WTC11 (cell line): ENCODE measurements at regions not wholly inside any gene's neighbourhood (a gene's known extent, or its start where the extent isn't known, plus 50 kb on each side); places are given as distances from the start of the nearest gene placed in this dataset.

Source experiments
- ATAC-seq: fragments of 200-7000 bp; cut with Tn5 transposase; 2 replicates; pipeline ENCODE4 v1.10.0; 2021; ENCODE audit warnings: mild to moderate bottlenecking, moderate library complexity
- CTCF ChIA-PET: fragments of 300-600 bp; sonication (Branson Sonifier 250); formaldehyde crosslinking; loops from one replicate; lab custom pipeline; 2021; ENCODE audit warnings: antibody characterized with exemption; lab: Charles Lee
- POLR2A ChIA-PET: fragments of 350-600 bp; sonication (Branson Sonifier 250); formaldehyde crosslinking; loops from one replicate; lab custom pipeline; 2021; ENCODE audit warnings: antibody characterized with exemption; lab: Charles Lee
- DNase-seq: peaks from one replicate; pipeline ENCODE4 v3.0.0; 2021; ENCODE audit warnings: low spot score
- H3K27ac Mint-ChIP-seq: 2 replicates; pipeline ENCODE4 v1.8.0; 2021; ENCODE audit warnings: mixed read lengths
- H3K27me3 Mint-ChIP-seq: 2 replicates; pipeline ENCODE4 v1.8.0; 2021; ENCODE audit warnings: low read depth, mild to moderate bottlenecking, moderate library complexity, mixed read lengths
- H3K36me3 Mint-ChIP-seq: 2 replicates; pipeline ENCODE4 v1.8.0; 2021; ENCODE audit warnings: mixed read lengths
- H3K4me1 Mint-ChIP-seq: 2 replicates; pipeline ENCODE4 v1.8.0; 2022; ENCODE audit warnings: mixed read lengths
- H3K4me3 Mint-ChIP-seq: 2 replicates; pipeline ENCODE4 v1.8.0; 2021; ENCODE audit warnings: mild to moderate bottlenecking, moderate library complexity, mixed read lengths
- H3K9me3 Mint-ChIP-seq: 2 replicates; pipeline ENCODE4 v1.8.0; 2021; ENCODE audit warnings: mixed read lengths
- ATF1 ChIP-seq: sonication (generic); formaldehyde crosslinking; IDR thresholded peaks from 2 replicates; pipeline ENCODE4 v1.8.1; 2023; ENCODE audit warnings: mild to moderate bottlenecking, moderate library complexity, missing genetic modification reagents
- ATF6 ChIP-seq: sonication (generic); formaldehyde crosslinking; IDR thresholded peaks from 2 replicates; pipeline ENCODE4 v1.8.1; 2023; ENCODE audit warnings: mild to moderate bottlenecking, missing genetic modification reagents
- CTCF ChIP-seq: fragments of 200-600 bp; IDR thresholded peaks from 2 replicates; pipeline ENCODE4 v1.8.0; 2022; ENCODE audit warnings: antibody characterized with exemption
- ERG ChIP-seq: fragments of 250-450 bp; sonication (Bioruptor Pico); IDR thresholded peaks from 2 replicates; pipeline ENCODE4 v1.8.0; 2021; ENCODE audit warnings: mild to moderate bottlenecking
- GTF2I ChIP-seq: fragments of 250-450 bp; sonication (Bioruptor Pico); conservative IDR thresholded peaks from 2 replicates; pipeline ENCODE4 v1.4.0; 2021; ENCODE audit warnings: mild to moderate bottlenecking
- HMGXB4 ChIP-seq: sonication (generic); formaldehyde crosslinking; IDR thresholded peaks from 2 replicates; pipeline ENCODE4 v1.8.1; 2023; ENCODE audit warnings: mild to moderate bottlenecking, moderate library complexity, missing genetic modification reagents
- MXD4 ChIP-seq: fragments of 250-450 bp; sonication (Bioruptor Pico); IDR thresholded peaks from 2 replicates; pipeline ENCODE4 v1.8.0; 2021; ENCODE audit warnings: mild to moderate bottlenecking, moderate library complexity, borderline replicate concordance
- NFYB ChIP-seq: sonication (generic); formaldehyde crosslinking; conservative IDR thresholded peaks from 2 replicates; pipeline ENCODE4 v1.8.0; 2022; ENCODE audit warnings: low read depth, missing genetic modification reagents
- PRRX2 ChIP-seq: fragments of 250-450 bp; sonication (Bioruptor Pico); IDR thresholded peaks from 2 replicates; pipeline ENCODE4 v1.8.0; 2021; ENCODE audit warnings: mild to moderate bottlenecking
- RORB ChIP-seq: fragments of 250-450 bp; sonication (Bioruptor Pico); IDR thresholded peaks from 2 replicates; pipeline ENCODE4 v1.9.0; 2021; ENCODE audit warnings: mild to moderate bottlenecking
- SP1 ChIP-seq: sonication (generic); formaldehyde crosslinking; conservative IDR thresholded peaks from 2 replicates; pipeline ENCODE4 v1.8.1; 2022; ENCODE audit warnings: missing genetic modification reagents
- TCF7 ChIP-seq: sonication (generic); formaldehyde crosslinking; IDR thresholded peaks from 2 replicates; pipeline ENCODE4 v1.8.0; 2022; ENCODE audit warnings: mild to moderate bottlenecking, low read depth, missing genetic modification reagents, moderate library complexity
- TP53 ChIP-seq: sonication (generic); formaldehyde crosslinking; IDR thresholded peaks from 2 replicates; pipeline ENCODE4 v1.8.1; 2023; ENCODE audit warnings: mild to moderate bottlenecking, missing genetic modification reagents
- USF1 ChIP-seq: sonication (generic); formaldehyde crosslinking; IDR thresholded peaks from 2 replicates; pipeline ENCODE4 v1.8.0; 2022; ENCODE audit warnings: mild to moderate bottlenecking, missing genetic modification reagents
- ZNF121 ChIP-seq: sonication (generic); formaldehyde crosslinking; IDR thresholded peaks from 2 replicates; pipeline ENCODE4 v1.8.0; 2023; ENCODE audit warnings: missing genetic modification reagents

- TF ChIP-seq TCF7 (CRISPR knock-in tag) (no peak), TP53 (CRISPR knock-in tag) (no peak), ATF6 (CRISPR knock-in tag) (no peak), NFYB (CRISPR knock-in tag) (no peak), HMGXB4 (CRISPR knock-in tag) (no peak)
- Mint-ChIP-seq H3K9me3 (no peaks in the 10 kb centered on the region), H3K4me1 (peaks cover 3% of the 10 kb centered on the region), H3K4me3 (no peak overlapping the region), H3K36me3 (no peaks in the 10 kb centered on the region), H3K27ac (no peak overlapping the region), H3K27me3 (no peaks in the 10 kb centered on the region)
- ChIA-PET POLR2A (no interaction called here), CTCF (no interaction called here)
- ATAC-seq (no peak), DNase-seq (no peak)
These were observed 141.7 kb upstream of the OSR1 start for GRCh38 chr2:19500126-19500525.

- no peaks in the 10 kb centered on the region for H3K4me1 Mint-ChIP-seq
- ATAC-seq (no peak), DNase-seq (no peak)
- no peaks in the 10 kb centered on the region; the same call in 1 of the 2 replicates for H3K27me3 Mint-ChIP-seq
- H3K27ac Mint-ChIP-seq, result no peak overlapping the region
- no peaks in the 10 kb centered on the region for H3K9me3 Mint-ChIP-seq
- POLR2A ChIA-PET, result no interaction called here
- CTCF ChIA-PET, result no interaction called here
- H3K36me3 Mint-ChIP-seq, result no peaks in the 10 kb centered on the region
- TF ChIP-seq ERG (CRISPR knock-in tag) (no peak), RORB (CRISPR knock-in tag) (no peak), CTCF (no peak), PRRX2 (CRISPR knock-in tag) (no peak), ATF1 (no peak), USF1 (CRISPR knock-in tag) (no peak), GTF2I (CRISPR knock-in tag) (no peak)
- H3K4me3 Mint-ChIP-seq, result no peak overlapping the region
These were observed 138.2 kb upstream of the OSR1 start for GRCh38 chr2:19496646-19497045.

- Mint-ChIP-seq H3K36me3 (no peaks in the 10 kb centered on the region), H3K4me3 (no peak overlapping the region), H3K9me3 (no peaks in the 10 kb centered on the region), H3K27me3 (no peaks in the 10 kb centered on the region; the same call in 1 of the 2 replicates), H3K4me1 (no peaks in the 10 kb centered on the region), H3K27ac (no peak overlapping the region)
- TF ChIP-seq SP1 (CRISPR knock-in tag), result no peak
- no peak for TF ChIP-seq ZNF121 (CRISPR knock-in tag)
- no peak for TF ChIP-seq ERG (CRISPR knock-in tag)
- TF ChIP-seq MXD4 (CRISPR knock-in tag), result no peak
- TF ChIP-seq ATF1, result no peak
- ChIA-PET CTCF (no interaction called here), POLR2A (no interaction called here)
- ATAC-seq, result no peak
- DNase-seq, result no peak
These were observed 135.8 kb upstream of the OSR1 start for GRCh38 chr2:19494241-19494640.
